Spleen (tissue), 7 donors: ENCODE measurements at regions not wholly inside any gene's neighbourhood (a gene's known extent, or its start where the extent isn't known, plus 50 kb on each side); places are given as distances from the start of the nearest gene placed in this dataset.

ENCODE experiments used
- CTCF ChIP-seq, 11 experiments: fragments of 200-600 bp in 7 of 11; fragments of 450-650 bp in 4 of 11; sonication (generic) in 4 of 11; IDR thresholded peaks in 8 of 11; conservative IDR thresholded peaks in 3 of 11; 1 replicate in 7 of 11; 2 replicates in 4 of 11; pipeline versions ENCODE4 v1.4.0 to v1.8.0; 2016 to 2021; ENCODE audit warnings: antibody characterized with exemption in 11 of 11, inconsistent platforms in 4 of 11, mild to moderate bottlenecking in 1 of 11
- POLR2A ChIP-seq, 3 donors: fragments of 450-650 bp; IDR thresholded peaks; one replicate each; pipeline ENCODE4 v1.5.1; 2017; ENCODE audit warnings: antibody characterized with exemption in 3 of 3, mild to moderate bottlenecking in 1 of 3
- donor health status: DM: no; HTN: no; CAD: no; lungs with moderate emphysema.
- donor health status: DM: no; HTN: no; CAD: no.
- donor health status: DM: no; HTN: no; CAD: no.

GRCh38 chr10:32167450-32167849, 111.2 kb upstream of the KIF5B start:
- TF ChIP-seq CTCF (IDR thresholded peaks at IDR 0.05 in 8 of 11, conservative IDR thresholded peaks at IDR 0.05 in 3 of 11) (no peak), POLR2A (IDR thresholded peaks at IDR 0.05) (no peak)
